GM21786 (cell line): ENCODE measurements at regions not wholly inside any gene's neighbourhood (a gene's known extent, or its start where the extent isn't known, plus 50 kb on each side); places are given as distances from the start of the nearest gene placed in this dataset.
"Not testable (repeated sequence)": the region's sequence is repeated elsewhere in the genome, so short reads cannot be mapped to it uniquely, and the experiment has no call there.

Source experiments
- ATAC-seq: cut with Tn5 transposase; IDR thresholded peaks from one replicate; pipeline ENCODE4 v1.9.1; 2021; ENCODE audit not compliant: unreplicated experiment

DNA sequence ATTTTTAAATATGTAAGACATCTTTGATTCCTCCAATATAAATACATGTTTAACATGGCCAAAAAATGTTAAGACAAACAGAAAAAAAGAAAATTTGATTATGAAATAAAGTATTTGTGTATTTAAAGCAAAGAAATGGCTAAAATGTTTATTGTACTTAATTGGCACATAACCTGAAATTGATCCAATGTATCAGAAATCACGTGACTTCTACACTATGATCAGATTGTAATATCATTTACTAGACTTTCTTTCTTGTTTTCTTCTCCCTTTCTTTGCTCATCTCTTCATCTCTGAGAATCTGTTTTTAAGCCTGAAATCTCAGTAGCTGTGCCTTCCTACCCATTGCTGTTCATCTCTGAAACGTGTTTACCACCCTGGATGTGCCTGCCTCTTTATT is 420.3 kb downstream of the RSL24D1 start:
- ATAC-seq, result no peak

DNA sequence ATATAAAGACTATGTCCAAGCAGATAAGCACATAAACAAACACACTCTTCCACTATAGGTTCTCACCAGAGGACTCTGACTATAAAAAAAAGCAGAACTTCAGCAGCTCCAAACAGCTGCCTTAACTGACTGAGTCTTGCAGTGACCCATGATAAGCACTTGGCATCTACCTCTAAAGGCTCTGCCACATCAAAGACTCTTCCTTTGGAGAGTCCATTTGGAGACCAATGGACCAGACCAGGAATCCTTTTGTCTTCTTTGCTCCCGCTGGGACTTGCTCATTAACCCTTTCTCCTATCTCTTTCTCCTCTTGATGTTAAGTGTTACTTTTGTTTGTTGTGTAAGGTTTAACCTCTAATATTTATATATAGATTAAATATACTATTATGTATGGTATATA is 424.1 kb downstream of the RSL24D1 start:
- ATAC-seq, result no peak

DNA sequence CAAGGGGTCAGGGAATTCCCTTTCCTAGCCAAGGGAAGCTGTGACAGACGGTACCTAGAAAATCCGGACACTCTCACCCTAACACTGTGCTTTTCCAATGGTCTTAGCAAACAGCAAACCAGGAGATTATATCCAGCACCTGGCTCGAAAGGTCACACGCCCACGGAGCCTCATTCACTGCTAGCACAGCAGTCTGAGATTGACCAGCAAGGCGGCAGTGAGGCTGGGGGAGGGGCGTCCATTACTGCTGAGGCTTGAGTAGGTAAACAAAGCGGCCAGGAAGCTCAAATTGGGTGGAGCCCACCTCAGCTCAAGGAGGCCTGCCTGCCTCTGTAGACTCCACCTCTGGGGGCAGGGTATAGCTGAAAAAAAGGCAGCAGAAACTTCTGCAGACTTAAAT is 447.3 kb downstream of the RSL24D1 start:
- not testable (repeated sequence) for ATAC-seq

DNA sequence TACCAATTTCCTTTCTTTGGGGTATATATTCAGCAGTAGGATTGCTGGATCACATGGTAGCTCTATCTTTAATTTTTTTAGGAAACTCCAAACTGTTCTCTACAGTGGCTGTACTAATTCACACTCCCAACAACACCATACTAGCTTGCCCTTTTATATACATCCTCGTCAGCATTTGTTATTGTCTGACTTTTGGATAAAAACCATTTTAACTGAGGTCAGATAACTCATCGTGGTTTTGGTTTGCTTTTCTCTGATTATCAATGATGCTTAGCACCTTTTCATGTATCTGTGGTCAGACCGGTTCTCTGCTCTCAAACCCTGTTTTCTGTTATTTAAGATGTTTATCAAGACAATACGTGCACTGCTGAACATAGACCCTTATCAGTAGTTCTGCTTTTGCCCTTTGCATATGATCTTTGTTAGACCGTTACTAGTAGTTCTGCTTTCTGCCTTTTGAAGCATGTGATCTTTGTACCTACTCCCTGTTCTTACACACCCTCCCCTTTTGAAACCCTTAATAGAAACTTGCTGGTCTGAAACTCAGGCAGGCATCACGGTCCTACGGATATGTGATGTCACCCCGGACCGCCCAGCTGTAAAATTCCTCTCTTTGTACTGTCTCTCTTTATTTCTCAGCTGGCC is 474.3 kb downstream of the RSL24D1 start:
- ATAC-seq, result no peak

DNA sequence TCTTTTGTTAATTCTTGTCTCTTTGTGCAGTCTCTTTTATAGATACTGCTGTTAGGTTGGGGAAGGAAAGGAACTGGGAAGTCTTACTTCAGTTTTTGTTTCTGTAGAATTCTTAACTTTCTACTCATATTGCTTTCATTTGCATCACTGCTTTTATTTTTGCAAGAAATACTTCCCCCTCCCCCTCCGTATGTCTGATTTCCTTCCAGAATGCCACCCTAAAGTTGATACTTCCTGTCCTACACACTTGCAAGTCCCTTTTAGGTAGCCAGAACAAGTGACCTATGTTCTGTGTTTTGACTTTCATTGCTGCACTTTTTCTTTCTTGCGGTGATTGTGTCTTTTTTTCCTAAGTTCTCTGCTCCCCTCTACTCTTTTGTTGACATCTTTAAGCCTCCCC is 477.4 kb downstream of the RSL24D1 start:
- ATAC-seq, result no peak

DNA sequence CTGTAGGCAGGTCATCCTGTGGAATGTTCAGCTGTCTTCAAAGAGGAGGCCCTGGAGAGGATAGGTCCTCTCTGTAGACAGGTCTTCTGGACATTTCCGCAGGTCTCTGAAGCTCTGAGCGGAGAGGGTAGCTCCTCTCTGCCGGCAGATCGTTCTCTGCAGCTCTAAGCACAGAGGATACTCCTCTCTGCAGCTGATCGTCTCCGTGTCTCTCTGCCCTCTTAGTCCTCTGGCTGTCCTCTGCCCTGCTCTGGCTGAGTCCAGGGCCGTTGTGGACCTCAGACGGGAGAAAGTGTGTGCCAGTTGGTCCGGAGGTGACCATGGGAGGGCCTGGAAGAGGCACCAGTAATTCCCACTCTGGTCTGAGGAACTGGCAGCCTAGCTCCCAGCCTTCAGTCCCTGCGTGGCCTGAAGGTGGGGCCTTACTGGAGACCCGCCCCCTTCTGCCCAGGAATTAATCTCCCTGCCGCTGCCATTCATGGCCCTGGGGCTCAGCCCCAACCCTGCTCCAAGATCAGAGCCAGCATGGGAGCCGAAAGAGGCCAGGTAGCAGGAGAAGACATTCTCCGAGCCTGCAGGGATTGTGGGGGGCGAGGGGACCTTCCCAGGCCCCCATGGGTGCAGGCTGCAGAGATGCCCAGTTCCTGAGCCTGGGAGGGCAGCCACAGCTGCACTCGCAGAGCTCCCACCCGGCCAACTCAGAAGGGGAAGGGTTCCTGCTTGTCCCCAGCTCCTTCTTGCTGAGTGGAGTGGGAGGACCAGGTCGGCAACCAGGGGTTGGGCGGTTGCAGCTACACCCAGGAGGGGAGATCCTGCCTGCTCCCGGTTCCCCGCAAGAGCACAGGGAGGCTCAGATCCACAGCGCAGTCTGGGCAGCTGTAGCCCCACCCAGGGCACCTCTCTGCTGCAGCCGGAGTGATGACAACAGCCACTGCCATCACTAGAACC is 488.7 kb downstream of the RSL24D1 start:
- ATAC-seq, result no peak

DNA sequence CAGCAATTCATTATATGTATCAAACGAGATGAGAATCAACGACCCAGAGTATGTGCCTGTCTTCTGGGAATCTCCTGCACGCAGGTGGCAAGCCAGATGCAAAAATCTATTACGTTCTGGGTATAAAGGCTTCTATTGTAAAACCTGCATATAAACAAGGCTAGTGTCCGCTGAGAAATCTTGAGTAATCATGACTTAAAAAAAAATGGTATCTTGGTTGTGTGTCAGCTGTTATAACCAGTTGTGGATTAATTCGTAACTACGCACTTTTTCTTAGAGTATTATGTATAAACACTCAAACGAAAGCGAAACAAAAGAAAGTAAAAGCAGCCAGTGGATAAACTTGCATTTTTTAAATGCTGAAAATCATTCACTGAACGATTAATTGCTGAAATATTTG is 509.1 kb downstream of the RSL24D1 start:
- ATAC-seq, result no peak
